ENCODE measurements at regions not wholly inside any gene's neighbourhood (a gene's known extent, or its start where the extent isn't known, plus 50 kb on each side); places are given as distances from the start of the nearest gene placed in this dataset.

DNA sequence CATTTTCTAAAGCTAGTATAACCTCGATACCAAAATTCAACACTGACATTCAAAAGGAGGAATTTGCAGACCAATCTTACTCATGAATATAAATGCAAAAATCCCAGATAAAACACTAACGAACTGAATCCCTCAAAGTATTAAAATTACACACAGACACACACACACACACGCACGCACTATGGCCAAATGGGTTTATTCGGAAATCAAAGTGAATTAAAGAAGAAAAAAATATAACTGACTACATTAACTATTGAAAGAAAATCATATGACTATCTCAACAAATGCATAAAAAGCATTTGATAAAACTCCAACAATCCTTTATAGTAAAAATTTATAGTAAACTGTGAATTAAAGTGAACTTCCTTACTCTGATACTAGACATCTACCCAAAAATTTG lies 97.9 kb upstream of the HNRNPA3 start:
- CTCF ChIA-PET: interaction anchor here (1.6 to 2.0 kb wide), 2 partner anchors 35 to 462 kb away, joined by 5 to 8 read pairs; no protein-coding TSS in a partner anchor

DNA sequence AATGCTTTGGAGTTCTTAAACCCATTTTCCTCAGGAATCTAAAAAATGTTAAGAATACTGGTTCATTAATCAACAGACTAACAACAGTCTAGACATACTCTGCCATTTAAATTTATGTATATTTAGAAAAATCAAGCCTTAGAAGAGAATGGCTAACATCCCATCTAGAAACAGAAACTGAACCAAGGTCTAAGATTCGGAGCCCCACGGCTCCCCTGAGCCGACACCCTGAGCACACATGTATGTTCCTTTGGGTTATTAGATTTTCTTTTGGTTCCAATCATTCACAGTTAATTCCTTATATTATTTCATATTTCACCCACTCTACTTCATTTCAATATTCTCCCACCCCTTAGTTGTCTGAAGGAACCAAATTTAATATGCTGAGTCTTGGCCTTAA lies 94.8 kb upstream of the HNRNPA3 start:
- Histone ChIP-seq H3K9me3 (ENCODE audit: control insufficient read depth, insufficient read depth, low read length) (no peaks in the 10 kb centered on the region), H3K4me3 (ENCODE audit: low read depth, low read length) (no peak overlapping the region), H3K27ac (ENCODE audit: low read depth, low read length) (no peak overlapping the region), H3K27me3 (ENCODE audit: control insufficient read depth, insufficient read depth, low read length) (no peaks in the 10 kb centered on the region)
- ChIA-PET CTCF (no interaction called here), POLR2A (no interaction called here)
- TF ChIP-seq, protein P1, sequence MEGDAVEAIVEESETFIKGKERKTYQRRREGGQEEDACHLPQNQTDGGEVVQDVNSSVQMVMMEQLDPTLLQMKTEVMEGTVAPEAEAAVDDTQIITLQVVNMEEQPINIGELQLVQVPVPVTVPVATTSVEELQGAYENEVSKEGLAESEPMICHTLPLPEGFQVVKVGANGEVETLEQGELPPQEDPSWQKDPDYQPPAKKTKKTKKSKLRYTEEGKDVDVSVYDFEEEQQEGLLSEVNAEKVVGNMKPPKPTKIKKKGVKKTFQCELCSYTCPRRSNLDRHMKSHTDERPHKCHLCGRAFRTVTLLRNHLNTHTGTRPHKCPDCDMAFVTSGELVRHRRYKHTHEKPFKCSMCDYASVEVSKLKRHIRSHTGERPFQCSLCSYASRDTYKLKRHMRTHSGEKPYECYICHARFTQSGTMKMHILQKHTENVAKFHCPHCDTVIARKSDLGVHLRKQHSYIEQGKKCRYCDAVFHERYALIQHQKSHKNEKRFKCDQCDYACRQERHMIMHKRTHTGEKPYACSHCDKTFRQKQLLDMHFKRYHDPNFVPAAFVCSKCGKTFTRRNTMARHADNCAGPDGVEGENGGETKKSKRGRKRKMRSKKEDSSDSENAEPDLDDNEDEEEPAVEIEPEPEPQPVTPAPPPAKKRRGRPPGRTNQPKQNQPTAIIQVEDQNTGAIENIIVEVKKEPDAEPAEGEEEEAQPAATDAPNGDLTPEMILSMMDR (IDR thresholded peaks at IDR 0.05; ENCODE audit: low read depth, low read length): no peak
- DNase-seq (ENCODE audit: low read depth, low spot score): no peak

More for the DNA sequence above, 97.9 kb upstream of the HNRNPA3 start:
- no peak for DNase-seq (ENCODE audit: low read depth, low spot score)
- Histone ChIP-seq H3K27ac (ENCODE audit: low read depth, low read length) (no peak overlapping the region), H3K4me3 (ENCODE audit: low read depth, low read length) (no peak overlapping the region), H3K27me3 (ENCODE audit: control insufficient read depth, insufficient read depth, low read length) (no peaks in the 10 kb centered on the region), H3K9me3 (ENCODE audit: control insufficient read depth, insufficient read depth, low read length) (no peaks in the 10 kb centered on the region)
- TF ChIP-seq, protein P1 (IDR thresholded peaks at IDR 0.05; ENCODE audit: low read depth, low read length): no peak
- POLR2A ChIA-PET: no interaction called here

DNA sequence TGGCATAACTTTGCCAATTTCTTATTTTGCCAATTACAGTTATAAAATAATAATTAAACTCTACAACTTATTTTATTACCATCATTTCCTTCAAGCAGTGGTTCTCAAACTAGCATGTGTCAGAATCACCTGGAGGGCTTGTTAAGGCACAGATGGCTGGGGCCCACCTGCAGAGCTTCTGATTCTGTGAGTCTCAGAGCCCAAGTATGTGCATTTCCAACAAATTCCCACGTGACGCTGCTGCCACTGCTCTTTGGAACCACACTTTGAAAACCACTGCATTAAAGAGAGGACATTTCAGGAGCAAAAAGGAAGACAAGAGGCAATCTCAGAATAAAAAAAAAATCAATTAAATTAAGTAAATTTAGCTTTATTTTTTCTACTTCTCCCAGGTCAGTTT lies 94.0 kb upstream of the HNRNPA3 start:
- ChIA-PET CTCF (interaction anchor here (1.0 to 1.8 kb wide), 3 partner anchors 28 to 266 kb away, joined by 3 to 5 read pairs (median 3); no protein-coding TSS in a partner anchor), POLR2A (no interaction called here)
- DNase-seq (ENCODE audit: low read depth, low spot score): no peak
- TF ChIP-seq, protein P1 (IDR thresholded peaks at IDR 0.05; ENCODE audit: low read depth, low read length): no peak
- no peak overlapping the region for H3K4me3 ChIP-seq (ENCODE audit: low read depth, low read length)
- H3K27me3 ChIP-seq (ENCODE audit: control insufficient read depth, insufficient read depth, low read length): no peaks in the 10 kb centered on the region
- H3K27ac ChIP-seq (ENCODE audit: low read depth, low read length): no peak overlapping the region
- H3K9me3 ChIP-seq (ENCODE audit: control insufficient read depth, insufficient read depth, low read length): no peaks in the 10 kb centered on the region

DNA sequence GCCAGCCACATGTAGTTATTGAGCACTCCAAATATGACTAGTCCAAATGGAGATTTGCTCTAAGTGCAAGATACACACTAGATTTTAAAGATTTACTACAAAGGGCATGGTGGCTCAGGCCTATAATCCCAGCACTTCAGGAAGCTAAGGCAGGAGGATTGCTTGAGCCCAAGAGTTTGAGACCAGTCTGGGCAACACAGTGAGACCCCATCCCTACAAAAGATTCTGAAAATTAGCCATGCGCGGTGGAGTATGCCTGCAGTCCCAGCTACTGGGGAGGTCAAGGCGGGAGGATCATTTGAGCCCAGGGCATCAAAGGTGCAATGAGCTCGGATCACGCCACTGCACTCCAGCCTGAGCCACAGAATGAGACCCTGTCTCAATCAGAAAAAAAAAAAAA lies 93.5 kb upstream of the HNRNPA3 start:
- TF ChIP-seq, protein P1 (IDR thresholded peaks at IDR 0.05; ENCODE audit: low read depth, low read length): no peak
- POLR2A ChIA-PET: no interaction called here
- CTCF ChIA-PET: interaction anchor here (1.0 to 1.8 kb wide), 3 partner anchors 27 to 265 kb away, joined by 3 to 5 read pairs (median 3); no protein-coding TSS in a partner anchor

DNA sequence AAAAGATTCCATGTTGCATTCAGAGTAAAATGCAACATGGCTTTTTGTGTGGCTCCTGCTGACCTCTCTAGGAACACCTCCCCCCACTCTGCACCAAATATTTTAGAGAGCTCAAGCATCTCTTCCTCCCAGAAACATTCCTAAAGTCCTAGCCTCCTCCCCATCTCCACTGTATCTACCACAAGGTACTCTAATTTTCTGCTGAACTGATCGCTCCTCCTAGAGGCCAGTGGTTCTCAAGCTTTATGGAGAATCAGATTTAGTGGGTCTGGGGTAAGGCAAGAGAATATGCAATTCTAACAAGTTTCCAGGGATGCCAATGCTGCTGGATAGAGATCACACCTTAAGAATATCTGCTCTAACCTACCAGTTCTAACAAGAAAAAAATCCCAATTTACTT lies 89.5 kb upstream of the HNRNPA3 start:
- ChIA-PET CTCF (interaction anchor here (1.2 kb wide), 1 partner anchor 25 kb away, joined by 3 read pairs; no protein-coding TSS in a partner anchor), POLR2A (no interaction called here)
- Histone ChIP-seq H3K27ac (ENCODE audit: low read depth, low read length) (no peak overlapping the region), H3K4me3 (ENCODE audit: low read depth, low read length) (no peak overlapping the region), H3K9me3 (ENCODE audit: control insufficient read depth, insufficient read depth, low read length) (no peaks in the 10 kb centered on the region), H3K27me3 (ENCODE audit: control insufficient read depth, insufficient read depth, low read length) (no peaks in the 10 kb centered on the region)
- TF ChIP-seq, protein P1 (IDR thresholded peaks at IDR 0.05; ENCODE audit: low read depth, low read length): no peak
- DNase-seq (ENCODE audit: low read depth, low spot score): no peak

More for the DNA sequence above, 93.5 kb upstream of the HNRNPA3 start:
- Histone ChIP-seq H3K9me3 (ENCODE audit: control insufficient read depth, insufficient read depth, low read length) (no peaks in the 10 kb centered on the region), H3K27ac (ENCODE audit: low read depth, low read length) (no peak overlapping the region), H3K27me3 (ENCODE audit: control insufficient read depth, insufficient read depth, low read length) (no peaks in the 10 kb centered on the region), H3K4me3 (ENCODE audit: low read depth, low read length) (no peak overlapping the region)
- no peak for DNase-seq (ENCODE audit: low read depth, low spot score)

All from AG04450 (cell line).